GM10248 (cell line): ENCODE measurements at regions not wholly inside any gene's neighbourhood (a gene's known extent, or its start where the extent isn't known, plus 50 kb on each side); places are given as distances from the start of the nearest gene placed in this dataset.

ENCODE experiments used
- CTCF ChIA-PET: fragments of 300-600 bp; sonication (Branson Sonifier 250); formaldehyde crosslinking; extraction: SDS; loops from one replicate; lab custom pipeline; 2021; ENCODE audit warnings: antibody characterized with exemption; lab: Yijun Ruan, JAX
- POLR2A ChIA-PET: fragments of 350-650 bp; sonication (Branson Sonifier 250); formaldehyde crosslinking; extraction: SDS; loops from one replicate; lab custom pipeline; 2020; ENCODE audit warnings: antibody characterized with exemption; lab: Yijun Ruan, JAX
- DNase-seq: peaks from one replicate; pipeline ENCODE4 v3.0.0; 2012; ENCODE audit errors: extremely low spot score
- TF ChIP-seq, protein P1 (sequence below): IDR thresholded peaks from 2 replicates; pipeline ENCODE4 v1.5.1; 2012; ENCODE audit warnings: mild to moderate bottlenecking, low read depth; ENCODE audit errors: extremely low read depth, missing control alignments, control extremely low read depth

- TF ChIP-seq, protein P1, sequence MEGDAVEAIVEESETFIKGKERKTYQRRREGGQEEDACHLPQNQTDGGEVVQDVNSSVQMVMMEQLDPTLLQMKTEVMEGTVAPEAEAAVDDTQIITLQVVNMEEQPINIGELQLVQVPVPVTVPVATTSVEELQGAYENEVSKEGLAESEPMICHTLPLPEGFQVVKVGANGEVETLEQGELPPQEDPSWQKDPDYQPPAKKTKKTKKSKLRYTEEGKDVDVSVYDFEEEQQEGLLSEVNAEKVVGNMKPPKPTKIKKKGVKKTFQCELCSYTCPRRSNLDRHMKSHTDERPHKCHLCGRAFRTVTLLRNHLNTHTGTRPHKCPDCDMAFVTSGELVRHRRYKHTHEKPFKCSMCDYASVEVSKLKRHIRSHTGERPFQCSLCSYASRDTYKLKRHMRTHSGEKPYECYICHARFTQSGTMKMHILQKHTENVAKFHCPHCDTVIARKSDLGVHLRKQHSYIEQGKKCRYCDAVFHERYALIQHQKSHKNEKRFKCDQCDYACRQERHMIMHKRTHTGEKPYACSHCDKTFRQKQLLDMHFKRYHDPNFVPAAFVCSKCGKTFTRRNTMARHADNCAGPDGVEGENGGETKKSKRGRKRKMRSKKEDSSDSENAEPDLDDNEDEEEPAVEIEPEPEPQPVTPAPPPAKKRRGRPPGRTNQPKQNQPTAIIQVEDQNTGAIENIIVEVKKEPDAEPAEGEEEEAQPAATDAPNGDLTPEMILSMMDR = no peak
- ChIA-PET POLR2A (no interaction called here), CTCF (interaction anchor here (1.3 to 1.6 kb wide), 2 partner anchors 19 to 33 kb away, joined by 3 to 4 read pairs; no protein-coding TSS in a partner anchor)
- no peak for DNase-seq
Measured at GRCh38 chr6:104013312-104013971, 846.3 kb downstream of the HACE1 start.

- CTCF ChIA-PET = interaction anchor here (1.2 to 1.6 kb wide), 3 partner anchors 18 to 48 kb away, joined by 4 to 5 read pairs (median 4); no protein-coding TSS in a partner anchor
- TF ChIP-seq, protein P1 = no peak
- POLR2A ChIA-PET = no interaction called here
- DNase-seq = no peak
Measured at GRCh38 chr6:104010897-104011296, 848.8 kb downstream of the HACE1 start.

GRCh38 chr6:104003803-104004516 is 855.8 kb downstream of the HACE1 start:
- CTCF ChIA-PET = no interaction called here
- POLR2A ChIA-PET = no interaction called here
- no peak for DNase-seq
- TF ChIP-seq, protein P1 = no peak

DNA sequence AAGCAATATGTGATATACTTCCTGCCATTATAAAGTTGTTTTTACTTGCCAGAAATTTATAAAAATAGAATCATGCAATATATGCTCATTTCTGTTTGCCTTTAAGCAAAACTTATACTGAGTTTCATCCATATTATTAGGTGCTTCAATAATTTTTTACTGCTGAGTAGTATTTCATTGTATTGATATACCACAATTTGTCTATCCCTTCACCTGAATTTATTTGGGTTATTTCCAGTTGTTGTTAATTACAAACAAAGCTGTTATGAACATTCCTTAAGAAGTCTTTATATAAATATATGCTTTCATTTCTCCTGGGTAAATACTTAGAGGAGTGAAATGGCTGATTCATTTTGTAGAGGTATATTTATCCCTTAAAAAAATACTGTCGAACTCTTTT is 864.1 kb downstream of the HACE1 start:
- TF ChIP-seq, protein P1 = no peak
- ChIA-PET CTCF (no interaction called here), POLR2A (no interaction called here)
- no peak for DNase-seq

DNA sequence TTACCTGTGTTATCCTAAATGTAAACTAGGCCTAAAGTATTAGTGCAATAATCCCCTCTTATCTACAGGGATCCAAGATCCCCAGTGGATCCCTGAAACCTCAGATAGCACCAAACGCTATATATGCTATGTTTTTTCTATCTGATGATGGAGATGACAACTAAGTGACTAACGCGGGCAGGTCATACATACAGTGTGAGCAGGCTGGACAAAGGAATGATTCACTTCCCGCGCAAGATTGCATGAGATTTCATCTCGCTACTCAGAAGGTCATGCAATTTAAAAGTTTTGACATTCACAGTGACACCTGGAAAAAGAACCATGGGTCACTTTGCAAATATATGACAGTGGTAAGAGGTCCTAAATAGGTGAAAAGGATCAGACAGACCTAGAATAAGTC is 875.9 kb downstream of the HACE1 start:
- no peak for DNase-seq
- TF ChIP-seq, protein P1 = no peak
- ChIA-PET POLR2A (no interaction called here), CTCF (no interaction called here)

DNA sequence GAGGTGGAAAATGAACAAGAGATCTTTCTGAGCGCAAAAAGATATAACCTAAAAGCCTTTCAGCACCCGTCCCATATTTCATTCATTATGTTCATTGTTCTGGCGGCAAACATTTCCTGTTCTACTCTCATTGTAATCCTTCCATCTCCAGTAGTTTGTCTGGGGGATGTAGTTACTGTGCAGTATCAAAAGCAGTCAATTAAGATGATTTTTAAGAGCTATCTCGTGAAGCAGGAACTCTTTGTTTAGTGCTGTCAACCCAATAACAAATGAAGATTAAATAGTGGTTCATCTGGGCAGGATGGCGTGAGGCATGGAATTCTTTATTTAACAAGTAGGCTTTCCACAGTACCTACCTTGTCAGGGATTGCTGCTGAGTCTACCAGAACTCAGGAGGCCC is 876.7 kb downstream of the HACE1 start:
- ChIA-PET CTCF (interaction anchor here (1.0 kb wide), 1 partner anchor 24 kb away, joined by 3 read pairs; no protein-coding TSS in a partner anchor), POLR2A (no interaction called here)
- no peak for DNase-seq
- TF ChIP-seq, protein P1 = no peak
